ENCODE measurements at regions not wholly inside any gene's neighbourhood (a gene's known extent, or its start where the extent isn't known, plus 50 kb on each side); places are given as distances from the start of the nearest gene placed in this dataset.

DNA sequence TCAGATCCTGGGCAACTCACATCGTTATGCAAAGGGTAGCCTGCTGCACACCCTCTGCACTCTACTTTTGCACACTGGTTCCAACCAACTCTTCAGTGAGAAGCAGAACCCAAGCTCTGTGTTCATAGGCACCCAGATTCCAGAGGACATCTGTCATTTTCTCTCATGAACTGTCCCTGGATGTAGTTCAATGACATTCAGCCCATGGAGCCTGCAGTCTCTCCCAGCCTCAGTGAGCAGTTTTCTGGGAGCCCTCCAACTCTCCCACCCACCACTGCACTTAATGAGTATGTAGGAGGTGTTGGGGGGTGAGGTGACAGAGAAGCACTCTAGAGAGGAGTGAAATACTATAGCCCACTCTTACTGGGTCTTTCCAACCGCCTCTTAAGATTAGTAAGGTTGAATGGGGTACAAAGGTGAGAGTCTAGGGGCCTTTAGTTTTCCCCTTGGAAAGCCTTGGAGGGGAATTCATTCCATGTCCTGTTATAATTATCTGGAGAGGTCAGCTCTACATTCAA lies 58.1 kb upstream of the APOBEC4 start:
- H3K4me3 Mint-ChIP-seq (ENCODE audit: low read depth, unreplicated experiment) = no peak overlapping the region
- H3K4me1 Mint-ChIP-seq (ENCODE audit: low read depth, unreplicated experiment) = peaks cover 5% of the 10 kb centered on the region
- CTCF ChIA-PET = interaction anchor here (0.7 to 1.0 kb wide), 2 partner anchors 16 to 17 kb away, joined by 3 to 4 read pairs; no protein-coding TSS in a partner anchor
- no TSS peak for BruUV-seq (replicated peaks)
- no peak overlapping the region for H3K27ac Mint-ChIP-seq (ENCODE audit: unreplicated experiment)
- intact Hi-C loops (cut with micrococcal nuclease; ENCODE audit: unreplicated experiment) = no loop called here
- H3K36me3 Mint-ChIP-seq (ENCODE audit: insufficient read depth, unreplicated experiment) = no peaks in the 10 kb centered on the region
- H3K9me3 Mint-ChIP-seq (ENCODE audit: low read depth, unreplicated experiment) = no peaks in the 10 kb centered on the region
- no peaks in the 10 kb centered on the region for H3K27me3 Mint-ChIP-seq (ENCODE audit: unreplicated experiment)
- TF ChIP-seq, protein P1, sequence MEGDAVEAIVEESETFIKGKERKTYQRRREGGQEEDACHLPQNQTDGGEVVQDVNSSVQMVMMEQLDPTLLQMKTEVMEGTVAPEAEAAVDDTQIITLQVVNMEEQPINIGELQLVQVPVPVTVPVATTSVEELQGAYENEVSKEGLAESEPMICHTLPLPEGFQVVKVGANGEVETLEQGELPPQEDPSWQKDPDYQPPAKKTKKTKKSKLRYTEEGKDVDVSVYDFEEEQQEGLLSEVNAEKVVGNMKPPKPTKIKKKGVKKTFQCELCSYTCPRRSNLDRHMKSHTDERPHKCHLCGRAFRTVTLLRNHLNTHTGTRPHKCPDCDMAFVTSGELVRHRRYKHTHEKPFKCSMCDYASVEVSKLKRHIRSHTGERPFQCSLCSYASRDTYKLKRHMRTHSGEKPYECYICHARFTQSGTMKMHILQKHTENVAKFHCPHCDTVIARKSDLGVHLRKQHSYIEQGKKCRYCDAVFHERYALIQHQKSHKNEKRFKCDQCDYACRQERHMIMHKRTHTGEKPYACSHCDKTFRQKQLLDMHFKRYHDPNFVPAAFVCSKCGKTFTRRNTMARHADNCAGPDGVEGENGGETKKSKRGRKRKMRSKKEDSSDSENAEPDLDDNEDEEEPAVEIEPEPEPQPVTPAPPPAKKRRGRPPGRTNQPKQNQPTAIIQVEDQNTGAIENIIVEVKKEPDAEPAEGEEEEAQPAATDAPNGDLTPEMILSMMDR (IDR thresholded peaks at IDR 0.05; ENCODE audit: unreplicated experiment) = no peak
- DNase-seq = no peak

DNA sequence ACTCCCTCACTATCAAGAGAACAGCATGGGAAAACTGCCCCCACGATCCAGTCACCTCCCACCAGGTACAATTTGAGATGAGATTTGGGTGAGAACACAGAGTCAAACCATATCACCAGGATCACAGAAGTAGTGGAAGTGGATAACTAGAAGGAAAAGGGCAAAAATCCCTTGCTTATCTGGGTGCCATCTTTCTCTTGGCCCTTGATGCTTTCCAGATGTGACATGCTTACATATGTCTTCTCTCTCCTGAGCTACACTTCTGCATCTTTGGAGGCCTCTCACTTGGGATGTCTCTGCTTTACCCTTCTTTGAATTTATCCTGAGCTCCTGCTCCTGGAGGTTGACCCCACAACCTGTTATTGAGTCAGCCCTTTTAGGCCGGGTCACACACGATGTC lies 57.6 kb upstream of the APOBEC4 start:
- Mint-ChIP-seq H3K27me3 (ENCODE audit: unreplicated experiment) (no peaks in the 10 kb centered on the region), H3K27ac (ENCODE audit: unreplicated experiment) (no peak overlapping the region), H3K4me3 (ENCODE audit: low read depth, unreplicated experiment) (no peak overlapping the region), H3K4me1 (ENCODE audit: low read depth, unreplicated experiment) (peaks cover under 1% of the 10 kb centered on the region), H3K36me3 (ENCODE audit: insufficient read depth, unreplicated experiment) (no peaks in the 10 kb centered on the region), H3K9me3 (ENCODE audit: low read depth, unreplicated experiment) (no peaks in the 10 kb centered on the region)
- CTCF ChIA-PET = no interaction called here
- intact Hi-C loops (cut with micrococcal nuclease; ENCODE audit: unreplicated experiment) = no loop called here
- BruUV-seq (replicated peaks) = no TSS peak
- TF ChIP-seq, protein P1 (IDR thresholded peaks at IDR 0.05; ENCODE audit: unreplicated experiment) = no peak
- DNase-seq = no peak

DNA sequence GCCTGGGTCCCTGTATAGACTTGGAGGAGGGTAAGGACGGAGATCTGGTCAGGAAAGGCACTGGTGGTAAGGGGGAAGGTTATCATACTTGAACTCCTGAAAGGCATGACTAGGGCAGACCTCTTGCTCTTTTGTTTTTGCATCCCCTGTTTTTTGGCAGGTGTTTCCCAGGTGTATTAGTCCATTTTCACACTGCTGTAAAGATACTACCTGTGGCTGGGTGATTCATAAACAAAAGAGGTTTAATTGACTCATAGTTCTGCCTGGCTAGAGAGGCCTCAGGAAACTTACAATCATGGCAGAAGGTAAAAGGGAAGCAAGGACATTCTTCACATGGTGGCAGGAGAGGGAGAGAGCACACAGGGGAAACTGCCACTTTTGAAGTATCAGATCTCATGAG lies 57.2 kb upstream of the APOBEC4 start:
- H3K27me3 Mint-ChIP-seq (ENCODE audit: unreplicated experiment) = no peaks in the 10 kb centered on the region
- BruUV-seq (replicated peaks) = no TSS peak
- H3K4me3 Mint-ChIP-seq (ENCODE audit: low read depth, unreplicated experiment) = no peak overlapping the region
- DNase-seq = no peak
- no peaks in the 10 kb centered on the region for H3K9me3 Mint-ChIP-seq (ENCODE audit: low read depth, unreplicated experiment)
- H3K4me1 Mint-ChIP-seq (ENCODE audit: low read depth, unreplicated experiment) = no peaks in the 10 kb centered on the region
- H3K36me3 Mint-ChIP-seq (ENCODE audit: insufficient read depth, unreplicated experiment) = no peaks in the 10 kb centered on the region
- CTCF ChIA-PET = no interaction called here
- H3K27ac Mint-ChIP-seq (ENCODE audit: unreplicated experiment) = no peak overlapping the region
- intact Hi-C loops (cut with micrococcal nuclease; ENCODE audit: unreplicated experiment) = no loop called here
- TF ChIP-seq, protein P1 (IDR thresholded peaks at IDR 0.05; ENCODE audit: unreplicated experiment) = no peak

DNA sequence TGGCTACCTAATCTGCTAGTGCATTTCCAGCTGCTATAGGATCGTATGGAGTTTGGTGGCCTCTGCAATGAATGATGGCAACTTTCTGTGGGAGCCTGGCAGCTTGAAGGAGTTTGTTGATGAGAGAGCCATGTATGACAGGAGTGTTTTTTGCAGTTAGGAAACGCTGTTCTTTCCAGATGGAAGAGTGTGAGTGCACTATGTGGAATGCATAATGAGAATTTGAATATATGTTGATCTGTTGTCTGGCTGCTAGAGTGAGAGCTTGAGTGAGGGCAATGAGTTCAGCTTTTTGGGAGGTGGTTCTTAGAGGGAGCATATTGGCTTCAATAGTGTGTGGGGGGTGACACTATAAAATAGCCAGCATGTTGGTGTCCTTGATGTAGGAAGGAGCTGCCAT lies 51.0 kb upstream of the APOBEC4 start:
- no peaks in the 10 kb centered on the region for H3K27me3 Mint-ChIP-seq (ENCODE audit: unreplicated experiment)
- H3K27ac Mint-ChIP-seq (ENCODE audit: unreplicated experiment) = no peak overlapping the region
- DNase-seq = no peak
- CTCF ChIA-PET = no interaction called here
- intact Hi-C loops (cut with micrococcal nuclease; ENCODE audit: unreplicated experiment) = no loop called here
- no peak overlapping the region for H3K4me3 Mint-ChIP-seq (ENCODE audit: low read depth, unreplicated experiment)
- no TSS peak for BruUV-seq (replicated peaks)
- peaks cover 10% of the 10 kb centered on the region for H3K4me1 Mint-ChIP-seq (ENCODE audit: low read depth, unreplicated experiment)
- no peaks in the 10 kb centered on the region for H3K9me3 Mint-ChIP-seq (ENCODE audit: low read depth, unreplicated experiment)
- peaks cover 8% of the 10 kb centered on the region for H3K36me3 Mint-ChIP-seq (ENCODE audit: insufficient read depth, unreplicated experiment)
- TF ChIP-seq, protein P1 (IDR thresholded peaks at IDR 0.05; ENCODE audit: unreplicated experiment) = no peak
